ENCODE measurements at regions not wholly inside any gene's neighbourhood (a gene's known extent, or its start where the extent isn't known, plus 50 kb on each side); places are given as distances from the start of the nearest gene placed in this dataset.
"Not testable (repeated sequence)": the region's sequence is repeated elsewhere in the genome, so short reads cannot be mapped to it uniquely, and the experiment has no call there.

GRCh38 chr21:14903172-14903865 lies 161.5 kb downstream of the NRIP1 start:
- DNase-seq, result no peak

GRCh38 chr21:14901482-14901958 lies 163.3 kb downstream of the NRIP1 start:
- no peak for DNase-seq

GRCh38 chr21:14900611-14901010 lies 164.2 kb downstream of the NRIP1 start:
- no peak for DNase-seq

GRCh38 chr21:14900058-14900457 lies 164.7 kb downstream of the NRIP1 start:
- DNase-seq, result no peak

GRCh38 chr21:14895792-14896191 lies 169.0 kb downstream of the NRIP1 start:
- DNase-seq, result no peak

GRCh38 chr21:14890141-14890540 lies 174.7 kb downstream of the NRIP1 start:
- no peak for DNase-seq

- no peak for DNase-seq
These were observed 175.6 kb downstream of the NRIP1 start for GRCh38 chr21:14889080-14889810.

- no peak for DNase-seq
These were observed 176.6 kb downstream of the NRIP1 start for GRCh38 chr21:14888202-14888601.

- no peak for DNase-seq
These were observed 178.8 kb downstream of the NRIP1 start for GRCh38 chr21:14886001-14886400.

GRCh38 chr21:14883351-14883750 lies 181.4 kb downstream of the NRIP1 start:
- no peak for DNase-seq

GRCh38 chr21:14882545-14882944 lies 182.3 kb downstream of the NRIP1 start:
- not testable (repeated sequence) for DNase-seq

GRCh38 chr21:14881863-14882499 lies 182.8 kb downstream of the NRIP1 start:
- no peak for DNase-seq

- DNase-seq, result no peak
These were observed 183.9 kb downstream of the NRIP1 start for GRCh38 chr21:14880922-14881321.

- no peak for DNase-seq
These were observed 185.3 kb downstream of the NRIP1 start for GRCh38 chr21:14879458-14879857.

- no peak for DNase-seq
These were observed 185.8 kb downstream of the NRIP1 start for GRCh38 chr21:14878971-14879370.

GRCh38 chr21:14877581-14878228 lies 187.1 kb downstream of the NRIP1 start:
- DNase-seq, result no peak

- DNase-seq, result no peak
These were observed 188.3 kb downstream of the NRIP1 start for GRCh38 chr21:14876524-14876840.

- no peak for DNase-seq
These were observed 188.9 kb downstream of the NRIP1 start for GRCh38 chr21:14875704-14876523.

- DNase-seq, result no peak
These were observed 189.6 kb downstream of the NRIP1 start for GRCh38 chr21:14875186-14875585.

- DNase-seq, result no peak
These were observed 190.4 kb downstream of the NRIP1 start for GRCh38 chr21:14874379-14874778.

- no peak for DNase-seq
These were observed 192.9 kb downstream of the NRIP1 start for GRCh38 chr21:14871861-14872260.

GRCh38 chr21:14870853-14871149 lies 194.0 kb downstream of the NRIP1 start:
- DNase-seq, result no peak

Measured in activated naive CD4-positive, alpha-beta T cell (primary cell).